PC-3 (cell line): ENCODE measurements at regions not wholly inside any gene's neighbourhood (a gene's known extent, or its start where the extent isn't known, plus 50 kb on each side); places are given as distances from the start of the nearest gene placed in this dataset.

Experiments used
- CTCF ChIP-seq: fragments of 300-600 bp; sonication (generic); conservative IDR thresholded peaks from 2 replicates; pipeline ENCODE4 v1.5.1; 2017; ENCODE audit warnings: antibody characterized with exemption, low read depth, mild to moderate bottlenecking, low read length
- EZH2 ChIP-seq: fragments of 300-600 bp; sonication (generic); IDR thresholded peaks from one replicate; pipeline ENCODE4 v1.6.1; 2017; ENCODE audit warnings: antibody characterized with exemption, mild to moderate bottlenecking, low read length; ENCODE audit not compliant: unreplicated experiment
- EZH2phosphoT487 ChIP-seq: fragments of 300-600 bp; sonication (generic); IDR thresholded peaks from 2 replicates; pipeline ENCODE4 v1.6.1; 2018; ENCODE audit warnings: mild to moderate bottlenecking, antibody characterized with exemption, low read length, borderline replicate concordance

- TF ChIP-seq CTCF (no peak), EZH2 (no peak), EZH2phosphoT487 (no peak)
Observed at GRCh38 chr4:166527500-166527899, 654.5 kb downstream of the TLL1 start.
